Endothelial cell of umbilical vein (primary cell): ENCODE measurements at regions not wholly inside any gene's neighbourhood (a gene's known extent, or its start where the extent isn't known, plus 50 kb on each side); places are given as distances from the start of the nearest gene placed in this dataset.

ENCODE experiments used
- BruUV-seq: library from RNA; stranded (reverse); fragments of 400-500 nt; replicated peaks from 2 replicates; lab custom pipeline; 2021; lab: Mats Ljungman, UMichigan
- CTCF ChIA-PET: fragments of 300-600, 350-600 bp; sonication (Branson Sonifier 250); formaldehyde crosslinking; loops from one replicate; lab custom pipeline; 2021; ENCODE audit warnings: antibody characterized with exemption, inconsistent platforms; lab: Charles Lee
- POLR2A ChIA-PET: fragments of 300-600, 350-600 bp; sonication (Branson Sonifier 250); formaldehyde crosslinking; loops from one replicate; lab custom pipeline; 2021; ENCODE audit warnings: antibody characterized with exemption, inconsistent platforms; lab: Charles Lee
- DNase-seq: peaks from one replicate; pipeline ENCODE4 v3.0.0-alpha.2; 2011; ENCODE audit warnings: low read depth, low spot score
- FAIRE-seq: peaks from 2 replicates; lab custom pipeline; 2011; peaks lifted over from hg19 to GRCh38; lab: Jason Lieb, UNC
- H2AFZ ChIP-seq: 2 replicates; pipeline ENCODE4 v1.6.0; 2012; ENCODE audit warnings: low read depth, low read length, control low read depth, inconsistent platforms
- H3K27ac ChIP-seq: 2 replicates; pipeline ENCODE4 v1.5.1; 2011; ENCODE audit warnings: low read depth, mild to moderate bottlenecking, control low read depth, low read length, moderate library complexity; ENCODE audit not compliant: insufficient read depth
- H3K27me3 ChIP-seq, 2 experiments: 2 replicates each; pipeline versions ENCODE4 v1.6.0 to v1.6.1; 2011; ENCODE audit warnings: low read length in 2 of 2, mixed read lengths in 1 of 2; ENCODE audit not compliant: control insufficient read depth in 2 of 2, insufficient read depth in 2 of 2
- H3K36me3 ChIP-seq, 2 experiments: 2 replicates in 1 of 2; 3 replicates in 1 of 2; pipeline ENCODE4 v1.5.1; 2011; ENCODE audit warnings: low read length in 2 of 2, mild to moderate bottlenecking in 1 of 2, moderate library complexity in 1 of 2; ENCODE audit not compliant: control insufficient read depth in 2 of 2, insufficient read depth in 2 of 2; ENCODE audit errors: extremely low read depth in 1 of 2
- H3K4me1 ChIP-seq: 3 replicates; pipeline ENCODE4 v1.5.1; 2011; ENCODE audit warnings: mild to moderate bottlenecking, low read length; ENCODE audit not compliant: control insufficient read depth, insufficient read depth; ENCODE audit errors: extremely low read depth
- H3K4me2 ChIP-seq: 2 replicates; pipeline ENCODE4 v1.6.1; 2011; ENCODE audit warnings: low read length, control low read depth, mixed read lengths; ENCODE audit not compliant: insufficient read depth
- H3K4me3 ChIP-seq, 3 experiments: fragments of 200-600 bp in 1 of 3; sonication (generic), shearing (Covaris generic) in 1 of 3; replicated peaks in 1 of 3; 2 replicates each; pipeline ENCODE4 v1.5.1; 2011 to 2016; ENCODE audit warnings: control low read depth in 3 of 3, low read length in 3 of 3, mild to moderate bottlenecking in 2 of 3, inconsistent platforms in 1 of 3, low read depth in 1 of 3, moderate library complexity in 1 of 3; ENCODE audit not compliant: insufficient read depth in 1 of 3
- H3K79me2 ChIP-seq: 2 replicates; pipeline ENCODE4 v1.6.0; 2012; ENCODE audit warnings: low read length, inconsistent platforms; ENCODE audit not compliant: control insufficient read depth, insufficient read depth
- H3K9ac ChIP-seq: replicated peaks from 2 replicates; pipeline ENCODE3; 2011; ENCODE audit warnings: low read length, control low read depth; ENCODE audit not compliant: insufficient read depth; ENCODE audit errors: extremely low read depth
- H3K9me1 ChIP-seq: replicated peaks from 3 replicates; pipeline ENCODE4 v1.6.0; 2011; ENCODE audit warnings: mild to moderate bottlenecking, low read length; ENCODE audit not compliant: control insufficient read depth, insufficient read depth; ENCODE audit errors: extremely low read depth
- H3K9me3 ChIP-seq: replicated peaks from 2 replicates; pipeline ENCODE4 v1.5.1; 2012; ENCODE audit warnings: low read length, inconsistent platforms; ENCODE audit not compliant: control insufficient read depth, insufficient read depth
- H4K20me1 ChIP-seq: replicated peaks from 2 replicates; pipeline ENCODE3; 2011; ENCODE audit warnings: mild to moderate bottlenecking, low read length; ENCODE audit not compliant: control insufficient read depth, insufficient read depth; ENCODE audit errors: extremely low read depth
- EZH2 ChIP-seq: IDR thresholded peaks from 2 replicates; pipeline ENCODE4 v1.6.1; 2012; ENCODE audit warnings: borderline replicate concordance, low read depth, mild to moderate bottlenecking, moderate library complexity, low read length, inconsistent platforms; ENCODE audit not compliant: severe bottlenecking
- FOS ChIP-seq: IDR thresholded peaks from 2 replicates; pipeline ENCODE4 v1.6.1; 2011; ENCODE audit warnings: mild to moderate bottlenecking, low read length, moderate library complexity, borderline replicate concordance; ENCODE audit not compliant: insufficient read depth
- GATA2 ChIP-seq: IDR thresholded peaks from 2 replicates; pipeline ENCODE4 v1.7.0; 2011; ENCODE audit warnings: low read depth, mild to moderate bottlenecking, moderate library complexity, mixed read lengths, low read length; ENCODE audit not compliant: insufficient read length, insufficient read depth
- JUN ChIP-seq: IDR thresholded peaks from 2 replicates; pipeline ENCODE4 v1.6.1; 2011; ENCODE audit warnings: borderline replicate concordance, low read depth; ENCODE audit not compliant: insufficient read length, insufficient read depth
- MYC ChIP-seq: IDR thresholded peaks from one replicate; pipeline ENCODE4 v1.6.1; 2011; ENCODE audit warnings: mild to moderate bottlenecking, low read depth, low read length
- POLR2A ChIP-seq: IDR thresholded peaks from 2 replicates; pipeline ENCODE4 v1.6.1; 2012; ENCODE audit warnings: low read depth, mild to moderate bottlenecking, control low read depth, low read length
- POLR2AphosphoS5 ChIP-seq: IDR thresholded peaks from 2 replicates; pipeline ENCODE4 v1.6.1; 2012; ENCODE audit warnings: low read depth, mild to moderate bottlenecking, control low read depth, low read length, moderate library complexity; ENCODE audit not compliant: insufficient read depth
- dilution Hi-C: fragments of 300-500 bp; cut with MboI; formaldehyde crosslinking; loops from one replicate; pipeline ENCODE4 v1.15.0; 2019; ENCODE audit warnings: low sequenced_read_pairs; ENCODE audit not compliant: extremely low pct_ligation_motif_present
- intact Hi-C: fragments of 100-400 bp; cut with micrococcal nuclease; formaldehyde crosslinking; loops from one replicate; pipeline ENCODE4 v1.10.0; 2022
- TF ChIP-seq, protein P1 (sequence below), 2 donors: IDR thresholded peaks; 1 replicate in 1 of 2; 2 replicates in 1 of 2; pipeline ENCODE4 v1.5.1; 2011; ENCODE audit warnings: low read length in 2 of 2, mild to moderate bottlenecking in 2 of 2, moderate library complexity in 2 of 2, control low read depth in 1 of 2, inconsistent platforms in 1 of 2, low read depth in 1 of 2; ENCODE audit not compliant: insufficient read depth in 1 of 2; ENCODE audit errors: extremely low read depth in 1 of 2
- TF ChIP-seq, protein P2 (sequence below): IDR thresholded peaks from 2 replicates; pipeline ENCODE4 v1.6.1; 2011; ENCODE audit not compliant: insufficient read depth, insufficient read length

- Histone ChIP-seq H3K4me3 (no peak overlapping the region), H3K27me3 (no peaks in the 10 kb centered on the region), H3K4me1 (no peaks in the 10 kb centered on the region), H3K9ac (no peak overlapping the region), H3K36me3 (no peaks in the 10 kb centered on the region), H4K20me1 (no peaks in the 10 kb centered on the region), H3K9me1 (no peaks in the 10 kb centered on the region), H3K79me2 (no peaks in the 10 kb centered on the region), H2AFZ (no peak overlapping the region), H3K4me2 (no peak overlapping the region), H3K9me3 (peaks cover 6% of the 10 kb centered on the region), H3K27ac (no peak overlapping the region)
- FAIRE-seq (no peak), DNase-seq (no peak)
- dilution Hi-C loops = no loop called here
- TF ChIP-seq, protein P1, sequence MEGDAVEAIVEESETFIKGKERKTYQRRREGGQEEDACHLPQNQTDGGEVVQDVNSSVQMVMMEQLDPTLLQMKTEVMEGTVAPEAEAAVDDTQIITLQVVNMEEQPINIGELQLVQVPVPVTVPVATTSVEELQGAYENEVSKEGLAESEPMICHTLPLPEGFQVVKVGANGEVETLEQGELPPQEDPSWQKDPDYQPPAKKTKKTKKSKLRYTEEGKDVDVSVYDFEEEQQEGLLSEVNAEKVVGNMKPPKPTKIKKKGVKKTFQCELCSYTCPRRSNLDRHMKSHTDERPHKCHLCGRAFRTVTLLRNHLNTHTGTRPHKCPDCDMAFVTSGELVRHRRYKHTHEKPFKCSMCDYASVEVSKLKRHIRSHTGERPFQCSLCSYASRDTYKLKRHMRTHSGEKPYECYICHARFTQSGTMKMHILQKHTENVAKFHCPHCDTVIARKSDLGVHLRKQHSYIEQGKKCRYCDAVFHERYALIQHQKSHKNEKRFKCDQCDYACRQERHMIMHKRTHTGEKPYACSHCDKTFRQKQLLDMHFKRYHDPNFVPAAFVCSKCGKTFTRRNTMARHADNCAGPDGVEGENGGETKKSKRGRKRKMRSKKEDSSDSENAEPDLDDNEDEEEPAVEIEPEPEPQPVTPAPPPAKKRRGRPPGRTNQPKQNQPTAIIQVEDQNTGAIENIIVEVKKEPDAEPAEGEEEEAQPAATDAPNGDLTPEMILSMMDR (IDR thresholded peaks at IDR 0.05; ENCODE audit: extremely low read depth in 1 of 2, insufficient read depth in 1 of 2, low read depth in 1 of 2, low read length in 2 of 2) = no peak
- POLR2A ChIA-PET = no interaction called here
- CTCF ChIA-PET = no interaction called here
- intact Hi-C loops = no loop called here
- no TSS peak for BruUV-seq
Observed at GRCh38 chr4:180493299-180493698, 1749.9 kb upstream of the TENM3 start.

- FAIRE-seq = no peak
- BruUV-seq = no TSS peak
Observed at GRCh38 chr4:180500154-180500553, 1743.0 kb upstream of the TENM3 start.

More at GRCh38 chr4:180500154-180500553, 1743.0 kb upstream of the TENM3 start:
- Histone ChIP-seq H3K9me1 (no peaks in the 10 kb centered on the region), H3K4me3 (no peak overlapping the region), H3K9ac (no peak overlapping the region), H3K27ac (no peak overlapping the region), H4K20me1 (no peaks in the 10 kb centered on the region), H3K4me1 (no peaks in the 10 kb centered on the region), H3K9me3 (peaks cover 8% of the 10 kb centered on the region), H2AFZ (no peak overlapping the region), H3K36me3 (no peaks in the 10 kb centered on the region), H3K27me3 (no peaks in the 10 kb centered on the region), H3K79me2 (no peaks in the 10 kb centered on the region), H3K4me2 (no peak overlapping the region)
- intact Hi-C loops = no loop called here
- CTCF ChIA-PET = no interaction called here
- POLR2A ChIA-PET = no interaction called here
- dilution Hi-C loops = no loop called here
- no peak for DNase-seq
- TF ChIP-seq, protein P1 (IDR thresholded peaks at IDR 0.05; ENCODE audit: extremely low read depth in 1 of 2, insufficient read depth in 1 of 2, low read depth in 1 of 2, low read length in 2 of 2) = no peak
- no peak for TF ChIP-seq POLR2AphosphoS5
- TF ChIP-seq GATA2 = no peak
- TF ChIP-seq MYC = no peak
- TF ChIP-seq POLR2A = no peak
- no peak for TF ChIP-seq FOS
- no peak for TF ChIP-seq EZH2
- TF ChIP-seq, protein P2, sequence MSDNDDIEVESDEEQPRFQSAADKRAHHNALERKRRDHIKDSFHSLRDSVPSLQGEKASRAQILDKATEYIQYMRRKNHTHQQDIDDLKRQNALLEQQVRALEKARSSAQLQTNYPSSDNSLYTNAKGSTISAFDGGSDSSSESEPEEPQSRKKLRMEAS = no peak
- TF ChIP-seq JUN = no peak
